ENCODE measurements at regions not wholly inside any gene's neighbourhood (a gene's known extent, or its start where the extent isn't known, plus 50 kb on each side); places are given as distances from the start of the nearest gene placed in this dataset.

DNA sequence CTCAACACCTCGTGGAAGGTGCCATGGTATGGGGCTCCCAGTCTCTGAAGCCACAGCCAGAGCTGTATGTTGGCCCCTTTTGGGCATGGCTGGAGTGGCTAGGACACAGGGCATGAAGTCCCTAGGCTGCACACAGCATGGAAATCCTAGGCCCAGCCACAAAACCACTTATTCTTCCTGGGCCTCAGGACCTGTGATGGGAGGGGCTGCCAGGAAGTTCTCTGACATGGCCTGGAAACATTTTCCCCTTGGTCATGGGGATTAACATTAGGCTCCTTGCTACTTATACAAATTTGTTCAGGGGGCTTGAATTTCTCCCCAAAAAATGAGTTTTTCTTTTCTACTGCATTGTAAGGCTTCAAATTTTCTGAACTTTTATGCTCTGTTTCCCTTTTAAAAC, 2091.2 kb upstream of the ACO1 start (continued):
- TF ChIP-seq POLR2A (IDR thresholded peaks at IDR 0.05; ENCODE audit: low read depth, low read length) (no peak), FOXK2 (IDR thresholded peaks at IDR 0.05) (no peak), SPI1 (IDR thresholded peaks at IDR 0.05; ENCODE audit: borderline replicate concordance, insufficient read depth, low read depth, low read length) (no peak), ASH2L (IDR thresholded peaks at IDR 0.05; ENCODE audit: borderline replicate concordance, low read depth) (no peak), CHD2 (IDR thresholded peaks at IDR 0.05; ENCODE audit: borderline replicate concordance, low read depth, low read length) (no peak), ZNF384 (IDR thresholded peaks at IDR 0.05; ENCODE audit: borderline replicate concordance, low read depth, low read length) (no peak), TCF3 (IDR thresholded peaks at IDR 0.05; ENCODE audit: borderline replicate concordance, insufficient read depth, low read depth, low read length) (no peak), CBFB (IDR thresholded peaks at IDR 0.05; ENCODE audit: low read depth) (no peak), NBN (IDR thresholded peaks at IDR 0.05) (no peak)
- TF ChIP-seq, protein P1, sequence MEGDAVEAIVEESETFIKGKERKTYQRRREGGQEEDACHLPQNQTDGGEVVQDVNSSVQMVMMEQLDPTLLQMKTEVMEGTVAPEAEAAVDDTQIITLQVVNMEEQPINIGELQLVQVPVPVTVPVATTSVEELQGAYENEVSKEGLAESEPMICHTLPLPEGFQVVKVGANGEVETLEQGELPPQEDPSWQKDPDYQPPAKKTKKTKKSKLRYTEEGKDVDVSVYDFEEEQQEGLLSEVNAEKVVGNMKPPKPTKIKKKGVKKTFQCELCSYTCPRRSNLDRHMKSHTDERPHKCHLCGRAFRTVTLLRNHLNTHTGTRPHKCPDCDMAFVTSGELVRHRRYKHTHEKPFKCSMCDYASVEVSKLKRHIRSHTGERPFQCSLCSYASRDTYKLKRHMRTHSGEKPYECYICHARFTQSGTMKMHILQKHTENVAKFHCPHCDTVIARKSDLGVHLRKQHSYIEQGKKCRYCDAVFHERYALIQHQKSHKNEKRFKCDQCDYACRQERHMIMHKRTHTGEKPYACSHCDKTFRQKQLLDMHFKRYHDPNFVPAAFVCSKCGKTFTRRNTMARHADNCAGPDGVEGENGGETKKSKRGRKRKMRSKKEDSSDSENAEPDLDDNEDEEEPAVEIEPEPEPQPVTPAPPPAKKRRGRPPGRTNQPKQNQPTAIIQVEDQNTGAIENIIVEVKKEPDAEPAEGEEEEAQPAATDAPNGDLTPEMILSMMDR (IDR thresholded peaks at IDR 0.05 in 2 of 3, conservative IDR thresholded peaks at IDR 0.05 in 1 of 3; ENCODE audit: control insufficient read depth in 2 of 3, extremely low read depth in 1 of 3, insufficient read depth in 1 of 3, low read depth in 3 of 3, low read length in 3 of 3), result no peak

GRCh38 chr9:30299126-30299780, 2085.2 kb upstream of the ACO1 start:
- no peak overlapping the region for H3K27ac ChIP-seq (ENCODE audit: control insufficient read depth, insufficient read depth)
- H3K9me3 ChIP-seq (replicated peaks; ENCODE audit: control insufficient read depth, insufficient read depth, low read length), result no peaks in the 10 kb centered on the region
- H4K20me1 ChIP-seq (ENCODE audit: control insufficient read depth, insufficient read depth), result no peaks in the 10 kb centered on the region
- H3K9ac ChIP-seq (ENCODE audit: control insufficient read depth, insufficient read depth, low read length), result no peak overlapping the region
- POLR2A ChIA-PET, result no interaction called here
- in situ Hi-C loops (cut with MboI), result no loop called here
- intact Hi-C loops (cut with micrococcal nuclease; ENCODE audit: unreplicated experiment), result no loop called here
- RAD21 ChIA-PET (ENCODE audit: unreplicated experiment), result no interaction called here
- FAIRE-seq, result no peak
- CTCF ChIA-PET, result no interaction called here
- SMC1A ChIA-PET (ENCODE audit: uncharacterized antibody, unreplicated experiment), result interaction anchor here (0.8 kb wide), 1 partner anchor 45 kb away, joined by 3 read pairs; no protein-coding TSS in a partner anchor
- DNase-seq (ENCODE audit: low read depth, low spot score), result no peak
- H3K36me3 ChIP-seq (ENCODE audit: control insufficient read depth in 2 of 2, insufficient read depth in 2 of 2, low read length in 1 of 2), result no peaks in the 10 kb centered on the region
- no peaks in the 10 kb centered on the region for H3K27me3 ChIP-seq (replicated peaks in 1 of 2; ENCODE audit: control insufficient read depth in 2 of 2, insufficient read depth in 2 of 2, low read length in 1 of 2)
- H2AFZ ChIP-seq (ENCODE audit: control insufficient read depth, low read depth, low read length), result no peak overlapping the region
- H3K4me3 ChIP-seq, result no peak overlapping the region
- 48% methylated on average over 24 of the region's 25 CpGs for WGBS (ENCODE audit: insufficient coverage, insufficient replicate concordance, low lambda C conversion rate, missing lambda C conversion rate)
- ATAC-seq, result no peak
- no peak overlapping the region for H3K4me2 ChIP-seq (ENCODE audit: control insufficient read depth, insufficient read depth)
- H3K79me2 ChIP-seq (ENCODE audit: control insufficient read depth, insufficient read depth, low read length), result no peaks in the 10 kb centered on the region
- H3K4me1 ChIP-seq (ENCODE audit: control insufficient read depth, insufficient read depth, low read length), result no peaks in the 10 kb centered on the region
- no TSS peak for BruUV-seq (replicated peaks)
- no peak for TF ChIP-seq HDAC2 (IDR thresholded peaks at IDR 0.05)
- no peak for TF ChIP-seq EED (IDR thresholded peaks at IDR 0.05; ENCODE audit: low read depth)
- TF ChIP-seq STAT1 (conservative IDR thresholded peaks at IDR 0.05), result no peak
- no peak for TF ChIP-seq REST (IDR thresholded peaks at IDR 0.05; ENCODE audit: low read depth, low read length)
- TF ChIP-seq, protein P2, sequence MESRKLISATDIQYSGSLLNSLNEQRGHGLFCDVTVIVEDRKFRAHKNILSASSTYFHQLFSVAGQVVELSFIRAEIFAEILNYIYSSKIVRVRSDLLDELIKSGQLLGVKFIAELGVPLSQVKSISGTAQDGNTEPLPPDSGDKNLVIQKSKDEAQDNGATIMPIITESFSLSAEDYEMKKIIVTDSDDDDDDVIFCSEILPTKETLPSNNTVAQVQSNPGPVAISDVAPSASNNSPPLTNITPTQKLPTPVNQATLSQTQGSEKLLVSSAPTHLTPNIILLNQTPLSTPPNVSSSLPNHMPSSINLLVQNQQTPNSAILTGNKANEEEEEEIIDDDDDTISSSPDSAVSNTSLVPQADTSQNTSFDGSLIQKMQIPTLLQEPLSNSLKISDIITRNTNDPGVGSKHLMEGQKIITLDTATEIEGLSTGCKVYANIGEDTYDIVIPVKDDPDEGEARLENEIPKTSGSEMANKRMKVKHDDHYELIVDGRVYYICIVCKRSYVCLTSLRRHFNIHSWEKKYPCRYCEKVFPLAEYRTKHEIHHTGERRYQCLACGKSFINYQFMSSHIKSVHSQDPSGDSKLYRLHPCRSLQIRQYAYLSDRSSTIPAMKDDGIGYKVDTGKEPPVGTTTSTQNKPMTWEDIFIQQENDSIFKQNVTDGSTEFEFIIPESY (IDR thresholded peaks at IDR 0.05), result no peak
- TF ChIP-seq, protein P3, sequence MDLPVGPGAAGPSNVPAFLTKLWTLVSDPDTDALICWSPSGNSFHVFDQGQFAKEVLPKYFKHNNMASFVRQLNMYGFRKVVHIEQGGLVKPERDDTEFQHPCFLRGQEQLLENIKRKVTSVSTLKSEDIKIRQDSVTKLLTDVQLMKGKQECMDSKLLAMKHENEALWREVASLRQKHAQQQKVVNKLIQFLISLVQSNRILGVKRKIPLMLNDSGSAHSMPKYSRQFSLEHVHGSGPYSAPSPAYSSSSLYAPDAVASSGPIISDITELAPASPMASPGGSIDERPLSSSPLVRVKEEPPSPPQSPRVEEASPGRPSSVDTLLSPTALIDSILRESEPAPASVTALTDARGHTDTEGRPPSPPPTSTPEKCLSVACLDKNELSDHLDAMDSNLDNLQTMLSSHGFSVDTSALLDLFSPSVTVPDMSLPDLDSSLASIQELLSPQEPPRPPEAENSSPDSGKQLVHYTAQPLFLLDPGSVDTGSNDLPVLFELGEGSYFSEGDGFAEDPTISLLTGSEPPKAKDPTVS (IDR thresholded peaks at IDR 0.05; ENCODE audit: low read depth, low read length), result no peak
